ENCODE measurements at regions not wholly inside any gene's neighbourhood (a gene's known extent, or its start where the extent isn't known, plus 50 kb on each side); places are given as distances from the start of the nearest gene placed in this dataset.
"Not testable (repeated sequence)": the region's sequence is repeated elsewhere in the genome, so short reads cannot be mapped to it uniquely, and the experiment has no call there.

- no peak for DNase-seq (ENCODE audit: low read depth)
Measured at GRCh38 chr15:62857411-62857853, 185.1 kb upstream of the TPM1 start.

- no peak for DNase-seq (ENCODE audit: low read depth)
Measured at GRCh38 chr15:62858343-62858742, 184.2 kb upstream of the TPM1 start.

GRCh38 chr15:62862717-62863116 lies 179.8 kb upstream of the TPM1 start:
- DNase-seq (ENCODE audit: low read depth) = no peak

- no peak for DNase-seq (ENCODE audit: low read depth)
Measured at GRCh38 chr15:62866366-62866765, 176.2 kb upstream of the TPM1 start.

- DNase-seq (ENCODE audit: low read depth) = no peak
Measured at GRCh38 chr15:62867844-62868243, 174.7 kb upstream of the TPM1 start.

GRCh38 chr15:62868507-62868906 lies 174.0 kb upstream of the TPM1 start:
- no peak for DNase-seq (ENCODE audit: low read depth)

GRCh38 chr15:62869116-62869515 lies 173.4 kb upstream of the TPM1 start:
- no peak for DNase-seq (ENCODE audit: low read depth)

GRCh38 chr15:62870216-62870615 lies 172.3 kb upstream of the TPM1 start:
- no peak for DNase-seq (ENCODE audit: low read depth)

GRCh38 chr15:62870701-62871100 lies 171.8 kb upstream of the TPM1 start:
- DNase-seq (ENCODE audit: low read depth) = not testable (repeated sequence)

GRCh38 chr15:62873203-62873602 lies 169.3 kb upstream of the TPM1 start:
- DNase-seq (ENCODE audit: low read depth) = no peak

- DNase-seq (ENCODE audit: low read depth) = no peak
Measured at GRCh38 chr15:62874064-62874463, 168.5 kb upstream of the TPM1 start.

GRCh38 chr15:62874959-62875625 lies 167.5 kb upstream of the TPM1 start:
- no peak for DNase-seq (ENCODE audit: low read depth)

- DNase-seq (ENCODE audit: low read depth) = no peak
Measured at GRCh38 chr15:62875626-62876021, 166.9 kb upstream of the TPM1 start.

GRCh38 chr15:62877276-62877857 lies 165.2 kb upstream of the TPM1 start:
- no peak for DNase-seq (ENCODE audit: low read depth)

- no peak for DNase-seq (ENCODE audit: low read depth)
Measured at GRCh38 chr15:62878070-62878469, 164.5 kb upstream of the TPM1 start.

GRCh38 chr15:62879770-62880169 lies 162.8 kb upstream of the TPM1 start:
- DNase-seq (ENCODE audit: low read depth) = no peak

GRCh38 chr15:62880278-62880677 lies 162.3 kb upstream of the TPM1 start:
- DNase-seq (ENCODE audit: low read depth) = no peak

GRCh38 chr15:62881056-62881455 lies 161.5 kb upstream of the TPM1 start:
- no peak for DNase-seq (ENCODE audit: low read depth)

- no peak for DNase-seq (ENCODE audit: low read depth)
Measured at GRCh38 chr15:62883938-62884479, 158.5 kb upstream of the TPM1 start.

GRCh38 chr15:62886431-62887071 lies 156.0 kb upstream of the TPM1 start:
- no peak for DNase-seq (ENCODE audit: low read depth)

- no peak for DNase-seq (ENCODE audit: low read depth)
Measured at GRCh38 chr15:62887113-62887570, 155.4 kb upstream of the TPM1 start.

GRCh38 chr15:62888623-62889022 lies 153.9 kb upstream of the TPM1 start:
- no peak for DNase-seq (ENCODE audit: low read depth)

GRCh38 chr15:62889141-62889661 lies 153.3 kb upstream of the TPM1 start:
- no peak for DNase-seq (ENCODE audit: low read depth)
